Right forelimb (tissue), 1 donor: ENCODE measurements at regions not wholly inside any gene's neighbourhood (a gene's known extent, or its start where the extent isn't known, plus 50 kb on each side); places are given as distances from the start of the nearest gene placed in this dataset.
A peak's percentile ranks its signal among the peaks of the same experiment; 100 is the strongest.
"Not testable (repeated sequence)": the region's sequence is repeated elsewhere in the genome, so short reads cannot be mapped to it uniquely, and the experiment has no call there.

ENCODE experiments used
- DNase-seq: peaks from one replicate; pipeline ENCODE4 v3.0.0-alpha.2; 2018

GRCh38 chr6:125432963-125433362 is 131.2 kb upstream of the HDDC2 start:
- no peak for DNase-seq

GRCh38 chr6:125434760-125435159 is 133.0 kb upstream of the HDDC2 start:
- DNase-seq: no peak

- no peak for DNase-seq
These were observed 137.7 kb upstream of the HDDC2 start for GRCh38 chr6:125439512-125439911.

- DNase-seq: peak; percentile 68
These were observed 142.5 kb upstream of the HDDC2 start for GRCh38 chr6:125444006-125444923.

- DNase-seq: no peak
These were observed 143.3 kb upstream of the HDDC2 start for GRCh38 chr6:125445054-125445453.

- no peak for DNase-seq
These were observed 144.2 kb upstream of the HDDC2 start for GRCh38 chr6:125446011-125446410.

- no peak for DNase-seq
These were observed 150.0 kb upstream of the HDDC2 start for GRCh38 chr6:125451750-125452149.

GRCh38 chr6:125453516-125453915 is 151.7 kb upstream of the HDDC2 start:
- no peak for DNase-seq

- no peak for DNase-seq
These were observed 152.6 kb upstream of the HDDC2 start for GRCh38 chr6:125454351-125454750.

GRCh38 chr6:125458493-125458892 is 156.7 kb upstream of the HDDC2 start:
- not testable (repeated sequence) for DNase-seq

- DNase-seq: not testable (repeated sequence)
These were observed 163.6 kb upstream of the HDDC2 start for GRCh38 chr6:125465332-125465731.

GRCh38 chr6:125469915-125470314 is 168.1 kb upstream of the HDDC2 start:
- no peak for DNase-seq

- no peak for DNase-seq
These were observed 169.9 kb upstream of the HDDC2 start for GRCh38 chr6:125471667-125472066.

- no peak for DNase-seq
These were observed 172.3 kb upstream of the HDDC2 start for GRCh38 chr6:125474061-125474460.

GRCh38 chr6:125477156-125477555 is 175.4 kb upstream of the HDDC2 start:
- DNase-seq: no peak

GRCh38 chr6:125477844-125478243 is 176.1 kb upstream of the HDDC2 start:
- no peak for DNase-seq

GRCh38 chr6:125480146-125480545 is 178.4 kb upstream of the HDDC2 start:
- DNase-seq: no peak

GRCh38 chr6:125480571-125480970 is 178.8 kb upstream of the HDDC2 start:
- no peak for DNase-seq

- no peak for DNase-seq
These were observed 179.3 kb upstream of the HDDC2 start for GRCh38 chr6:125481056-125481455.

GRCh38 chr6:125485757-125486156 is 184.0 kb upstream of the HDDC2 start:
- no peak for DNase-seq

- no peak for DNase-seq
These were observed 185.1 kb upstream of the HDDC2 start for GRCh38 chr6:125486881-125487280.

- DNase-seq: no peak
These were observed 188.0 kb upstream of the HDDC2 start for GRCh38 chr6:125489579-125490285.

- DNase-seq: no peak
These were observed 190.3 kb upstream of the HDDC2 start for GRCh38 chr6:125491860-125492618.
